H1 (cell line): ENCODE measurements at regions not wholly inside any gene's neighbourhood (a gene's known extent, or its start where the extent isn't known, plus 50 kb on each side); places are given as distances from the start of the nearest gene placed in this dataset.

Experiments used
- ATF3 ChIP-seq: IDR thresholded peaks from 2 replicates; pipeline ENCODE4 v1.6.1; 2011; ENCODE audit warnings: low read depth, mild to moderate bottlenecking, low read length; ENCODE audit not compliant: insufficient read depth
- BACH1 ChIP-seq: IDR thresholded peaks from 2 replicates; pipeline ENCODE4 v1.6.1; 2012; ENCODE audit warnings: low read length, improper control_type of control experiment
- CHD7 ChIP-seq: fragments of 300-600 bp; sonication (generic); IDR thresholded peaks from 2 replicates; pipeline ENCODE4 v1.7.1; 2012; ENCODE audit warnings: low read length, moderate library complexity, mild to moderate bottlenecking, inconsistent platforms; ENCODE audit not compliant: insufficient replicate concordance
- HDAC2 ChIP-seq, 2 experiments: fragments of 300-600 bp in 1 of 2; sonication (generic) in 1 of 2; IDR thresholded peaks; 2 replicates each; pipeline ENCODE4 v1.6.1; 2011 to 2012; ENCODE audit warnings: low read depth in 2 of 2, low read length in 2 of 2, mild to moderate bottlenecking in 2 of 2, moderate library complexity in 2 of 2, borderline replicate concordance in 1 of 2, inconsistent platforms in 1 of 2
- RNF2 ChIP-seq: fragments of 200-900, 300-1000 bp; sonication (generic); IDR thresholded peaks from 2 replicates; pipeline ENCODE4 v1.7.1; 2016; ENCODE audit warnings: borderline replicate concordance, low read depth, mild to moderate bottlenecking, antibody characterized with exemption, low read length; ENCODE audit not compliant: poor library complexity, severe bottlenecking; ENCODE audit errors: missing control alignments
- TF ChIP-seq, protein P1 (sequence below): IDR thresholded peaks from 2 replicates; pipeline ENCODE4 v1.6.1; 2012; ENCODE audit warnings: inconsistent platforms

GRCh38 chr14:87566991-87567390 is 426.0 kb downstream of the GALC start (continued):
- TF ChIP-seq CHD7 (no peak), HDAC2 (IDR thresholded peaks at IDR 0.05; ENCODE audit: borderline replicate concordance in 1 of 2, low read depth in 2 of 2, low read length in 2 of 2) (no peak), ATF3 (no peak), RNF2 (no peak), BACH1 (no peak)
- TF ChIP-seq, protein P1, sequence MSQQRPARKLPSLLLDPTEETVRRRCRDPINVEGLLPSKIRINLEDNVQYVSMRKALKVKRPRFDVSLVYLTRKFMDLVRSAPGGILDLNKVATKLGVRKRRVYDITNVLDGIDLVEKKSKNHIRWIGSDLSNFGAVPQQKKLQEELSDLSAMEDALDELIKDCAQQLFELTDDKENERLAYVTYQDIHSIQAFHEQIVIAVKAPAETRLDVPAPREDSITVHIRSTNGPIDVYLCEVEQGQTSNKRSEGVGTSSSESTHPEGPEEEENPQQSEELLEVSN: no peak
